ENCODE measurements at regions not wholly inside any gene's neighbourhood (a gene's known extent, or its start where the extent isn't known, plus 50 kb on each side); places are given as distances from the start of the nearest gene placed in this dataset.

DNA sequence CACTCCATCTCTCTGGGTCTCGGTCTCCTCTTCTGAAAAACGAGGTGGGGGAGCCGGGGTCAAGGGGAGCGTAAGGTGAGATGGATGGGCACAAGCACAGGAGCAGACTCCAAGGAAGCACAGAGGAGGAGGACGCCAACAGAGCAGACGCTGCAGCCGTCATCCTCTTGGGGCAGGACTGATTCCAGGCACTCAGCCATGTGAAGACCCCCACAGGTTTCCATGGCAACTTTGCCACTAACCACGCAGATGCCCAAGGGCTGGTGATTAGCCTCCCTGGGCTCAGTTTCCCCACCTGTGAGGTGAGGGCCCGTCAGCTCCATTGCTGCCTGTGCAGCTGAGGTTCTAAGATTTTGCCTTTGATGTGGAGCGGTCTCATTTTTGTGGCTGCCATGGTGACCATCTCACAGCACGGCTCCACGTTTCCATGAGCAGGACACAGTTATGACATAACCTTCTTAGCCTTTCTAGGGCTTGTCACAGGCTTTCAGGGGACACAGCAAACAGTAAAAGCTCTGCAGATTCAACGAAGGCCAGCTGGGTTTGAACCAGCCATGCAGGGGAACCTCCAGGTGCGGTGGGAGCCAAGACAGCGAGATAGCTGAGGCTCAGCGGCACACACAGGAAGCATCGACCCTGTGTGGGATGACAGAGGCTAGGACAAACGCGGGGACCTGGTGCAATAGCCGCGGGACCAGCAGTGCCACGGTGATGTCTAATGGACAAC is 170.3 kb downstream of the NUP210 start:
- no peak for DNase-seq

DNA sequence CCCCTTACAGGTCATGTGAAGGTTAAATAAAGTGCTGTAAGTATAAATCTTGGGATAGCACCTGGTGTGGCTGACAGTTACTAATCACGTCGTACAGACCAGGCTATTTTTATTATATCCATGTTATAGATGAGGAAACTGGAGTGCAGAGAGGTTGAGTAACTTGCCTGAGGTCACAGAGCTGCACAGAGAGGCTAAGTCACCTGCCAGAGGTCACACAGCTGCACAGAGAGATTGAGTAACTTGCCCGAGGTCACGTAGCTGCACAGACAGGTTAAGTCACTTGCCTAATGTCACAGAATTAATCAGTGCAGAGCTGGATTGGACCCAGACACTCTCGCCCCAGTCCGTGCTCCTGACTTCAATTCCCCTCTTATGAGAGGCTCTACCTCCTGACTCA is 171.5 kb downstream of the NUP210 start:
- no peak for DNase-seq

DNA sequence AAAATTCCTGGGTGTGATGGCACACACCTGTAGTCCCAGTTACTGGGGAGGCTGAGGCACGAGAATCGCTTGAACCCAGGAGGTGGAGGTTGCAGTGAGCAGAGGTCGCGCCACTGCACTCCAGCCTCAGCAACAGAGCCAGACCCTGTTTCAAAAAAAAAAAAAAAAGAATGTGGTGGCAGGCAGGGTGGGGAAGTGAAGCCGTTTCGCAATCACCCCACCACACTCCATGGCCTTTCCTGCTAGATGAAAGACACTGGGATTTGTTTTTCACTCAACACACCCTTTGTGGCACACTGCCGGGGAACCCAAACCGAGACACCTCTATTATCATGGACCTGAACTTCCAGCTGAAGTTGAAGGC is 172.4 kb upstream of the IQSEC1 start:
- no peak for DNase-seq

DNA sequence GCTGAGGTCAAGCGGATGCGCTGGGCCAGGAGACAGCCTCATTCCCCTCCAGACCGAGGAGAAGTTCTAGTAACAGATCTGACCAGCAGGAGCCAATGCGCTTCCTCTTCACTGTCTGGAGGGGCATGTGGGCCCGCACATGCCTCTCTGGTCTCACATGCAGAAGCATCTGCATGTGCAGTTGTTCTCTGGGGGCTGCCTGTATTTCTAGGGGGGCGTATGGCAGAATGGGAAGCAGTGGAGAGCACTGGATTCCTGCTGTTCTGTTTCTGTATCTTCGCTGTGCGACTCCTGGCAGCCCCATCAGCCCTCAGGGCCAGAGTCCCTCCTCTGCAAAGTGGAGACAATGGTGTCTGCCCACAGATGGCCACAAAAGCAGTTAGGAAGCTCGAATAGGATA is 170.4 kb upstream of the IQSEC1 start:
- no peak for DNase-seq

DNA sequence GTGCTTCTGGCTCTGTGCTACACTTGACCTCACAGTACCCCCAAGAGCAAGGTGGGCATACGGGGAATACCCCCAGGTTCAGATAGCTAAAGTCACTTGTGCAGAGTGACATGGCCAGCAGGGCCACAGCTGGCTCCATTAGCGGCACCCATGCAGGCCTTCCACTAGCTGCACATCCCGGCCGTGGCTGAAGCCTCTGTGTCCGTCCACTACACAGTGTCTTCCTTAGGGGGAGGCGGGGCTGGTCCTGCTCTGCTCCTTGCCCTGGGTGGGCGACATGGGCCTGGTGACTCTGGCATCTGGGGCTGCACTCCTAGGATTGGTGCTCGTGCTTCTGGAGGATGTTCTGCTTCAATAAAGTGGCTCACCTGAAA is 169.1 kb upstream of the IQSEC1 start:
- no peak for DNase-seq

DNA sequence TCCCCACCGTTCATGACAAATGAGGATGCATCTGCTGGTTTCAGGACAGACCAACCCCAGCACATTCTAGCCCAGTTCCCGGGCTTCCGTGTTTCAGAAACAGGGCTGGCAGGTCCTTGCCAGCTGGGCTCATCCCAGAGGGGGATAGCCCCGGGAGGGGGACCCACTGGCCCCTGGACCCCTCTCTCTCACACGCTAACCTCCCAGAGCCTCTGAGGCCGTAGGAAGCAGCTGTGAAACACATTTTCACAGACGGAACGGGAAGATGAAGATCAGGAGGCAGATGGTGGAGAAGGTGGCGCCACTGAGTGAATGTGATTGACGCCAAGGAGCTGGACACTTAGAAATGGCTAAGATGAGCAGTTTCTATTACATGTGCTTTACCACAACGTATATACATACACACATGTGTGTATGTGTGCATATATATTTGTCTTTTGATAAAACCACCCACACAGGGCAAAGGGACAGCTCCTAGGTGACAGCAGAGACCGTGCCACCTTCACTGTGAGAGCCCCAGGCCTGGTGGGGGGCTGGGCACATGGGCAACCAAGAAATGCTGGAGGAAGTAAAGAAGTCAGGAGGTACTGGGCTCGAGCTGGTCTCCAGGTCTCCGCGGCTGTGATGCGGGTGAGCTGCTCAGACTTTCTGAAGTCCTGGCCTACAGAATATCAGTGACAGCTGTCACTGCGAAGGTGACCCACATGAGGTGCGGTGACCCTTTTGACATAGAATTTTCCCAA is 168.6 kb upstream of the IQSEC1 start:
- DNase-seq, result no peak

DNA sequence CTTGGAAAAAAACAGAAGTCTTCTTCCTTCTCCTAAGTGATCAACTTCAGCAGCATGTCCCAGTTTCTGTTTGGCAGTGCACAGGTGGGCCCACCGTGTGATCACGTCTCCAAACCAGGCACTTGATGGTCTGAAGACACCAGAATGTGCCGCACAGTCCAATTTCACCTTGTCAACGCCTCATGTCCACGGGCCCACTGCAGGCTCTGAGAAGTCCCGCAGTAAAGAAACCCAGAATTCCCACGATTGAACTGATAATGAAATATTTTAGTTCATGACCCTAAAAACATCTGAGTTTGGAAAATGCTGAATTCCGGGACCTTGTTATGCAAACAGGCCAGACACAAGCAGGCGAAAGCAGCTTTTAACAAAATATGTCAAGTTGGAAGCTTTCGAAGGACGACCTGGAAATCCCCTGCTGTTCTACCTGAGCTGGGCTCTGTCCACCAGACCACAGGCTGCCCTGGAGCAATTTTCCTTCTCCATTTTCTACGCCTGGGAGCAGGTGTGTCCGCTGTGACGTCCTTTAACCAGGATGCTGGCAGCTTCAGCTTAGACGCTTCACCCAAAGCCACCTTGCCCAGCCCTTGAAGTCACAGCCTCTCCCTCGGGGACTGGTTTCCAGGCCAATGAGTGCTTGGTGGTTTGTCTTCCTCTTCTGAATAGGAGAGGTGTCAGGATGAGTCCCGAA is 167.8 kb upstream of the IQSEC1 start:
- no peak for DNase-seq

DNA sequence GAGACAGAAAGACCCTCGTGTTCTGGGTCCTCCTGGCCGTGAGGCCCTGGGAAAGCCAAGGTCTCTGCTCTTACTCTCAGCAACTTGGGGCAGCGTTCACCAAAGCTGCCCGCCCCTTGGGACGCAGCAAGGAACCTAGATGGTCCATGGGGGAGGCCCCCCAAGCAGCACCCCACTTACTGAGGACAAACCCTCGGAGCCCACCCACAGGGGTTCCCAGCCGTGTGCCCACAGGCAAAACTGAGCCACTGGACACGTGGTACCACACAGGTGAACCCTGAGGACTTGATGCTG is 166.2 kb upstream of the IQSEC1 start:
- DNase-seq, result no peak

DNA sequence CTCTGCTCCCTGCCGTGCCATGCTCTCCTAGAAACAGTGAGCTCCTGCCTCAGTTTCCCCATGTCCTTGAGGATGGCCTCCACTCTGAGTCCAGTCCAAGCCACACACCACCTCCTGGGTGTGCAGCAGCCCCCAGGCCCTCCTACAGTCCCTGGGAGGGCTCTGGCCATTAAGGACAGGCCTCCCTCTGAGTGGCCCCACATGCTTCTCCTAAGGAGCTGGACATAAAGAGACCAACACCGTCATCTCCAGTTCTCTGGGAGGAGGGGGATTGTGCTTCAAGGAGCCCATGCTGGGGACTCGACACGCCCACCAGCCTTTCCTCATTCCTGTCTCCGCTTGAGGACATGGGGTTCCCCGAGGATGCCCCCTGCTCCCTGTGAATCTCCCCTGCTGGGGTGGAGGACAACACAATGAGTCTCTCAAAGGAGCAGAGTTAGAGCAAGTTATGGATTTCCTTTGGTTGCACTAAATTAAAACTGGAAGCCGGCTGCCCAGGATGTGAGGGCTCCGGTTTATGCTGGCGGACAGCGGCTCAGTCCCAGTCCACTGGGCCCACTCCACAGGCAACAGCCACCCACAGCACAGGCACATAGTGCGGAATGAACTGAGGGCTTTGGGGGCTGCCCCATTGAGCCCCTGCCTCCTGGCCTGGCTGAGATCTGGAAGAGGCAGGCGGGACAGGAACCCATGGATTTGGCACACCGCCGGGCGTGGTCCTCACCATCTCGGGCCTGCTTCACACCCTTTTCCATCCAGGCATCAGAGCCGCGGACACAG is 165.6 kb upstream of the IQSEC1 start:
- DNase-seq, result no peak

DNA sequence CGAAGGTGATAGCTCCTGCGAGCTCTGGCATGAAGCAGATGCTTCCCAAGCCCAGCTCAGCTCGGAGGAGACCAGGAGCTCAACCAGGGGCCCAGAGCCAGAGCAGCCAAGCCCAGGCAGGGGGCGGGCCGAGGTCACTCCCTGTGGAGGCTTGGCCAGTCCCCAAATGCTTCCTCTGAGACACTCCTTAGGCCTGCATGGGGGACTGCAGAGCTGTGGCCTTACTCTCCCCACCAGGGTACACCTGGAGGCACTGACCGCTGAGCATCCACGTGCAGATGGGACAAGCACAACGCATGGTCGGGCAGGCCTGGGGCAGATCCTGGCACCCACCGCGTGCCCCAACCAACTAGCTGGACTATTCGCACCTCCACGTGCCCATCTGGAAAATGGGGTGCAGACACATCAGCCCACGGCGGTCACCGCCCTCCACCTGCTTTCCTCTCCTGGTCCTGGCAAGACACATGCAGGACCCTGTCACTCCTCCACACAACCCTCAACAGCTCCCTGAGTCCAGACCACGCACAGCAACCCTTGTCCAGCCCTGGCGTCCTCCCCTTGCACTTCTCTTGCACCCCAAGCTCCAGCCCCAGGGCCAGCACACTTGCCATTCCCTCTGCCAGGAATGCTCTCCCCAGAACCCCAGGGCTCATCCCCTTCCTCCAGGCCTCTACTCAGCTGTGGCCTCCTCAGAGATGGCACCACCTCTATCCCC is 164.7 kb upstream of the IQSEC1 start:
- no peak for DNase-seq

DNA sequence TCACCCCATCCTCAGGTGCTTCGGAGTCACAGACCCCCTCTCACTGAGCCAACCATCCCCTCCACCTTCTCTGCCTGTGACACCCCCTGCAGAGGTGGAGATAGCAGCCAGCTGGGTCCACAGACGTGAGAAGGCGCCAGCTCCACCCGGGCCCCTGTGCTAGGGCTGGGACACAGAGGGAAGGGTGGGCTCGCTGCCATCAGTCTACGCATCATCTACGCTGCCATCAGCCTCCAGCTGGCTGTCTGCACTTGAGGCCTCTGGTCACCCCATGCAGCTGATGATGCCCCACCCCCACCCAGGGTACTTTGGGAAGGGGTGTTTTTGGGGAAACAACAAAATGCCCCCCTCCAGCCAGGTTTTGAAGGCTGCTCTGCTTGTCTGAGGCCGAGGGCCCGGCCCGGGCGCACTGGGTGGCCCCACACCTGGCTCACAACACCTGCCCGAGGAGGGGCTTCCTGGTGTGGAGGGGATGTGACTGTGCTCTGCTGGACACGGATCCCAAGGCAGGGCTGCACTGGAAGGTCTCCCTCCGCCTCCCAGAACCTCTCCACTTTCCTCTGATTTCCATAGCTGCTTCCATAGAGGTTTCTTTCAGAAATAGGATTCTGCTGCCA is 163.4 kb upstream of the IQSEC1 start:
- no peak for DNase-seq

DNA sequence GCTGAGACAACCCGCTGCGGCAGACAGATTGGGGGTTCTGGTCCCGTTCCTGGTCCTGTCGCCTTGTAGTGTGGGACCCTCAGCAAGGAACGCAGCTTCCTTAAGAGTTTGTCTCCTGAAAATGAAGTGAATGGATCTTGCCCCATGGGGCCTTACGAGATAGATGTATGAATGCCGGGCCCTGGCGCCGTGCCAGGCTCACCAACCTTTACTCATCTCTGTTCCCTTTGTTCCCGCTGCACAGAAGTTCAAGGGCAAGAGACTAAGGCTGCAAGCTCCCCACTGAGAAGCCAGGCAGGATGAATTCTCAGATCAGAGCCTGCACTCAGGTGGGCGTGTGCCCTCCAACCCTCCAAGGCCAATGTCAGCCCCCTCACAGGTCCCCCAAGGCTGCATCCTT is 162.7 kb upstream of the IQSEC1 start:
- DNase-seq, result peak in 1 of 56 donors; percentile 16

DNA sequence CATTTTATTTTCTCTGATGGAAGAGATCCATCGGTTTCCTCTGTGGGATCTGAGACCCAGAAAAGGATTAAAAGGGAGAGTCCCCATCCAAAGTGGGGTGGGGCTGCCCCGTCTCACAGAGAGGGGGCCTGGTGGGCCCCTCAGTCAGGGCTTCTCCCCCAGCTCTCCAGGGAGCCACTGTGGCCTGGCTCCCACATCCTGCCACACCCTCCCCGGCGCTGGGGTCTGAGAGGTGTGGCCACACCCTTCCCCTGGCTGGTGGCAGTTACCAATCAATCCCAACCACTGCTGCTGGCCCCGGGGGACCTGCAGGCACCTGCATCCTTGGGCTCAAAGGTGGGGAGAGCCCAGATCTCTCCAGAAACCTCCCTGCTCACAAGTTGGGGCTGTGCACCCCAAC is 161.8 kb upstream of the IQSEC1 start:
- no peak for DNase-seq

DNA sequence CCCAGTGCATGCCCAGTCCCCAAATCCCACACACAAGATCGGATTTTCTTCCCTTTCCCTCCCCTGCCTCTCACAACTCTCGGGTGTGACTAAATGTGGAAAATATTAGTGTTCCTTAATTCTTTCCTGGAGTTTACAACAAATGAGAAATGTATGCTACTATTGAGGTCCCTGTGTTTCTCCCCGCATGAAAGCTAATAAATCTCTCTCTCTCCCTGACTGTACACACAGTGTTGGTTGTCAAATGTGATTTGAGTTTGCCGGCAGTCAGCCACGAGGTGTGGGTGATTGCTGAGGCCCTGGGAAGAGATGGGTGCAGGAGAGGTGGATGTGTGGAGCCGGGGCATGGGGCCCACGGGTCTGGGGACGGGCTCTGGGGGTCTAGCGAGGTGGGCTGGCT is 161.4 kb upstream of the IQSEC1 start:
- no peak for DNase-seq

DNA sequence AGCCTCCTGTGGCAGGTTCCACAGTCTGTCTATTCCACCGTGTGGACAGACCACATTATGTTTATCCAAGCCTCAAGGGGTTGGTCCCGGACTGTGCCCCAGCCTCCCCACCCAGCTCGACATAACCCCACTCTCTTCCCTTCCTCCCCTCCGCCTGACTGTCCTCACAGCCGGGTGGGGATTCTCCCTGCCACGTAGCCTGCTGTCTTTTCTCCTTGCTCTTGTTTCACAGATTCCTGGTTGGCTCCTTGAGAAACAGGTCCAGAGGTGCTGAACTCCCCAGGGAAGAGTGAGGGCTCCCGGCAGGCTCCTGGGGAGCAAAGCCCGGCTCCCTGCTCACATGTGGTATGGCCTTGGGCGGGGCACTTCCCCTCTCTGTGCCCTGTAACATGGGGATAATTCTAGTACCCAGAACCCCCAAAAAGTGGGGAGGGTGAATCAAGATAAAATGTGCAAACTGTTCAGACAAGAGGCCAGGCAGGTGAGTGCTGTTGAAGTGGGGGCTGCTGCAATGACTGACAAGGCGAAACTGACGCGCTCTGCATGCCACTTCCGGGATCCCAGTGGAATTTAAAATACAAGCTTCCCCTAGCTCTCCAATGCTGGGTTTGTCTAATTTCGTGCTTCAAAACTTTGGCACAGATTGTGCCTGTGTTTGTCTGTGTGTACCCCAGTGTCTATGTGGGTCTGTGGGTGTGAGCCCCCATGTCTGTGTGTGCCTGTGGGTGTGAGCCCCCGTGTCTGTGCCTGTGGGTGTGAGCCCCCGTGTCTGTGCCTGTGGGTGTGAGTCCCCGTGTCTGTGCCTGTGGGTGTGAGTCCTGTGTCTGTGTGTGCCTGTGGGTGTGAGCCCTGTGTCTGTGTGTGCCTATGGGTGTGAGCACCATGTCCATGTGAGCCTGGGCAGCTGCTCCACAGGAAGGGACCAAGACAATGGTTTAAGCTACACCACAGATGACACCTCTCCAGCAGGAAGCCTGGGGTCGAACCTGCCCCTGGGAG is 160.6 kb upstream of the IQSEC1 start:
- no peak for DNase-seq

DNA sequence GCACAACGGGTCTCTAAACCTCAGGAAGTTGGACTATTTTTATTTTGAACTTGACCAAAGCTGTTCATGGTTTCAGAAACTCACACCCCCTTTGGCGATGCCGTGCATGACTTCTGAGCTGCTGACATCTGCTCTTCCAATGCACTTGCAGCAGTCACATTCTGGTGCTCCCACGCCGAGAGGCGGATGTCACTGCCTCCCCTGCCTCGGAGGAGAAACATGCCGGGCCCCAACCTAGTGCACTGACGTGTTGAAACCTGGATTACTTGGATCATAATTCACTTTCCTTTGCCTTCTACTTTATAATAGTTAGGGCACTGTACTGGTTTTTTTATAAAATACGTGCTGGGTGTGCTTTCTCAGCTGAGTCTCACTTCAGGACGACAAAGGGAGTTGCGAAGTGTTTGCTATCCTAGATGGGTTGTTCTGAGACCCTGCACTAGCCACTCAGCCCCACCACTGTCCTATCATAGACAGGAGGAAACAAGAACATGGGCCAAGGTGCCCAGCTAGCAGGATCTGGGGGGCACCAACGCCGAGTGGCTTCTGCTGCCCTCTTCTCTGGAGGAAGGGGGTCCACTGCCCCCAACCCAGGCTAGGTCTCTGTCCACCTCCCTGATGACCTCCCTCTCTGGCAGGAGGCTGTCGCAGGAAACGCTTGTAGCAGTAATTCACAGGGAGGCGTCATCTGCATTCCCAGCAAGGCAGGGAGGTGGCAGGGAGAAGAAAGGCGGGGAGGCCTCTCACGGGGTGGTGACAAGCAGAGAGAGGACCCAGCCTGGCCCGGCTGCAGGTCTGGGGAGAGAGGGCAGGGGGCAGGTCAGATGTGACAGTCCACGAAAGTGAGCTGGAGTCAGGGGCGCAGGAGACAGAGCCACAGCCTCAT is 158.8 kb upstream of the IQSEC1 start:
- DNase-seq, result no peak

DNA sequence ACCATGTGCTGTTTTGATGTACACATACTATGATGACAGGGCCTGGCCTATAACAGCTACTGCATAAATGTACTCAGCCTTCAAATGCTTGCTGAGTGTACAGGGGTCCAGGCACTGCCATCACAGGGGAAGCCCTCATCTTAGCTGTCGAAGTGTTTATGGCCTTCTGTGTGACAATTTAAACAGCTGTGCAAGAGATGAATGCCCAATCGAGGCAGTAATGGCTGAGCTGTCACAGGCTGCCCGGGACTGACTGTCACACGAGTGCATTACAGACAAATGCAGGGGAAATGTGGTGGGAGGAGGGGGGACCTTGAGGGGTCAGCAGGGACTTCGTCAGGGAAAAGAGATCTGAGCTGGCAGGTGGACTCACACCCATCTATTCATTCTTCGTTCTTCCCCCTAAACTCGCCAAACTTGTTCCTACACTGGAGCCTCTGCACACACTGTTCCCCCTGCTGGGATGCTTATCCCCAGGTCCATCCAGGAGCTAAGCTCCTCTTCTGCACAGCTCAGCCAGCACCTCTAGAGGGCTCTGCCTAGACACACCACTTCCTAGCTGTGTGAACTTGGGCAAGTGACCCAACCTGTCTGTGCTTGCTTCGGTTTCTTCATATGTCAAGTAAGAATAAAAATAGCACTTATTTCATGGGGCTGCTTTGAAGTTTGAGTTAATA is 156.2 kb upstream of the IQSEC1 start:
- no peak for DNase-seq

DNA sequence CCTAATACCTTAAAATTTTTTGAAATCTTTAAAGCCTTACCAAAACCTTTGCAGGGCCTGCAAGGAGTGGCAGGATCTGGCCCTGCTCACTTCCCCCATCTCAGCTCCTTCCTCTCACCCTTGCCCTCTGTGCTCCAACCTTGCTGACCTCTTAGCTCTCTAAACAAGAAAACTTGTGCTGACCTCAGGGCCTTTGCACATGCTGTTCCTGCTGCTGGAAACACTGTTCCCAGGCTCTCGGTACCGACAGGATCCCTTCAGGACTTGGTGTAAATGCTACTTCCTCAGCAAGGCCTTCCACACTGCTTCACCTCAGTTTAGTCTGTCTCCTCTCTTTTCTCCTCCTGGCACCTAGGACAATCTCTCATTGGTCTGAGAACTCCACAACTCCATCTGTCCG is 155.4 kb upstream of the IQSEC1 start:
- no peak for DNase-seq
